Cardiac muscle cell (in vitro differentiated cells and primary cell): ENCODE measurements at regions not wholly inside any gene's neighbourhood (a gene's known extent, or its start where the extent isn't known, plus 50 kb on each side); places are given as distances from the start of the nearest gene placed in this dataset.

Source experiments
- DNase-seq, 2 donors: peaks; one replicate each; pipeline versions ENCODE4 v3.0.0 to v3.0.0-alpha.2; 2010 to 2017; ENCODE audit warnings: low read depth in 1 of 2, low spot score in 1 of 2
- H3K27ac ChIP-seq: fragments of 200-600 bp; sonication (generic); 2 replicates; pipeline ENCODE4 v1.5.1; 2016
- H3K27me3 ChIP-seq: fragments of 200-600 bp; sonication (generic); 2 replicates; pipeline ENCODE4 v1.6.0; 2016; ENCODE audit warnings: control low read depth
- H3K36me3 ChIP-seq: fragments of 200-600 bp; sonication (generic); 2 replicates; pipeline ENCODE4 v1.5.1; 2016; ENCODE audit warnings: control low read depth
- H3K4me1 ChIP-seq: fragments of 200-600 bp; sonication (generic); 2 replicates; pipeline ENCODE4 v1.8.1; 2017; ENCODE audit warnings: low read depth, mild to moderate bottlenecking, mixed run types
- H3K4me3 ChIP-seq: fragments of 200-600 bp; sonication (generic); 2 replicates; pipeline ENCODE4 v1.5.1; 2016; ENCODE audit warnings: mild to moderate bottlenecking
- H3K9me3 ChIP-seq: fragments of 200-600 bp; sonication (generic); 2 replicates; pipeline ENCODE4 v1.5.1; 2017; ENCODE audit warnings: low read depth, mild to moderate bottlenecking, control low read depth
- CTCF ChIP-seq: IDR thresholded peaks from 2 replicates; pipeline ENCODE4 v1.5.1; 2012; ENCODE audit warnings: low read depth, mild to moderate bottlenecking, low read length

- Histone ChIP-seq H3K4me3 (no peak overlapping the region), H3K36me3 (no peaks in the 10 kb centered on the region), H3K27me3 (no peaks in the 10 kb centered on the region), H3K4me1 (no peaks in the 10 kb centered on the region), H3K9me3 (no peaks in the 10 kb centered on the region), H3K27ac (no peak overlapping the region)
- no peak for TF ChIP-seq CTCF
- no peak for DNase-seq
Measured at GRCh38 chr3:157767607-157768006, 264.4 kb upstream of the VEPH1 start.

- Histone ChIP-seq H3K4me3 (no peak overlapping the region), H3K27ac (no peak overlapping the region), H3K36me3 (no peaks in the 10 kb centered on the region), H3K9me3 (no peaks in the 10 kb centered on the region), H3K4me1 (peaks cover 14% of the 10 kb centered on the region), H3K27me3 (no peaks in the 10 kb centered on the region)
- DNase-seq: no peak
- TF ChIP-seq CTCF: no peak
Measured at GRCh38 chr3:157763644-157764043, 260.4 kb upstream of the VEPH1 start.

- H3K27ac ChIP-seq: peak overlapping the region; percentile 49
- no peaks in the 10 kb centered on the region for H3K36me3 ChIP-seq
- no peaks in the 10 kb centered on the region for H3K9me3 ChIP-seq
- no peaks in the 10 kb centered on the region for H3K27me3 ChIP-seq
- no peak for TF ChIP-seq CTCF
- peaks cover 14% of the 10 kb centered on the region for H3K4me1 ChIP-seq
- DNase-seq: no peak
- no peak overlapping the region for H3K4me3 ChIP-seq
Measured at GRCh38 chr3:157759311-157759710, 256.1 kb upstream of the VEPH1 start.

- Histone ChIP-seq H3K4me1 (peaks cover 7% of the 10 kb centered on the region), H3K4me3 (no peak overlapping the region), H3K36me3 (no peaks in the 10 kb centered on the region), H3K9me3 (no peaks in the 10 kb centered on the region), H3K27me3 (no peaks in the 10 kb centered on the region), H3K27ac (no peak overlapping the region)
- peak; percentile 6 for TF ChIP-seq CTCF
- DNase-seq: peak in 1 of 2 donors; percentile 9
Measured at GRCh38 chr3:157755233-157755632, 252.0 kb upstream of the VEPH1 start.

- H3K9me3 ChIP-seq: no peaks in the 10 kb centered on the region
- no peaks in the 10 kb centered on the region for H3K4me1 ChIP-seq
- no peak overlapping the region for H3K4me3 ChIP-seq
- H3K36me3 ChIP-seq: no peaks in the 10 kb centered on the region
- no peak for DNase-seq
- H3K27me3 ChIP-seq: no peaks in the 10 kb centered on the region
- no peak for TF ChIP-seq CTCF
- no peak overlapping the region for H3K27ac ChIP-seq
Measured at GRCh38 chr3:157754451-157754850, 251.2 kb upstream of the VEPH1 start.

- Histone ChIP-seq H3K9me3 (no peaks in the 10 kb centered on the region), H3K4me1 (no peaks in the 10 kb centered on the region), H3K36me3 (no peaks in the 10 kb centered on the region), H3K27ac (no peak overlapping the region), H3K27me3 (no peaks in the 10 kb centered on the region), H3K4me3 (no peak overlapping the region)
- DNase-seq: no peak
- no peak for TF ChIP-seq CTCF
Measured at GRCh38 chr3:157753787-157754136, 250.5 kb upstream of the VEPH1 start.
